ENCODE measurements at regions not wholly inside any gene's neighbourhood (a gene's known extent, or its start where the extent isn't known, plus 50 kb on each side); places are given as distances from the start of the nearest gene placed in this dataset.

DNA sequence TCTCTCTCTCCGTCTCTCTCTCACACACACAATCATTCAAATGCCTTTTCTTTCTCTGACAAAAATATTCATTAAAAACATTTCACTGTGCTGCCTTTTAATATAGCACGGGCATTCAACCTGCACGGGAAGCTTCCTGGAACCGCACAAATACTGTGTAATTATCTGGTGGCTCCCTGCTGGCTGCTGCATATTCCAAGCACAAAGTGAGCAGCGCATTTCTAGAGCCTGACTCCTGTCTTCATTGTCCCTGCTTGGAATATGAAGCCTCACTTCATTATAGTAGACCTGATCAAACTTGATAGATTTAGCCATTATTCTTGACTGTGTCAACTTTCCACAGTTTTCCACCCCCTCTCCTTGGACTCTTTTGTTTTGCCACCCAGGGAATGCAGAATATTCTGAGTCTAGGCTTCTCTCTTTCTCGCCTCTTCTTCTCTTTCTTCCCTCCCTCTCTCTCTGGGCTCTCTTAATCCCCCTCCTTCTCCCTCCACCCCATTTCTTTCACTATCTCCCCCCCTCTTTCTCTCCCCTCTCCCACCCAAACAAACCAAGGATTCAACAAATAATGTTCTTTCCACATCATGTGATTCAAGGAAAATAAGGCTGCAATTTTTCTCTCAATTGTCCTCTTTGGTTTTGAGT, 672.1 kb upstream of the FANCL start:
- DNase-seq: no peak

DNA sequence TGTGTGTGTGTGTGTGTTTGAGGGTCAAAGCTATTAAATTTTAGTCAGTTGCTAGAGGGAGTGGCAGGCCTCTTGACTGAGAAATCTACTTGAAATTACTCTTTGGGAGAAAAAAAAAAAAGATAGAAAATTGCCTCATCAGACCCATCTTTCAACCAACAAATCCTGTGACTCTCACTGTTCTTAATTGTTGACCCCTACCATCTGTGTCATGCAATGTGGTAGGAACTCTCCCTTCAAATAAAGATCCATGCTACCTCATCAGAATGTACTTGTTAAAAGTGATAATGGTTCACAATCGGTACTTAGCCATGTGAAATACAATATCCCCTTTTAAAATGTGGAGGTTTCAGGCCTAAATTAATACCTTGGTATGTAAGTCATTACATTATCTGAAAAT, 670.8 kb upstream of the FANCL start:
- no peak for DNase-seq

DNA sequence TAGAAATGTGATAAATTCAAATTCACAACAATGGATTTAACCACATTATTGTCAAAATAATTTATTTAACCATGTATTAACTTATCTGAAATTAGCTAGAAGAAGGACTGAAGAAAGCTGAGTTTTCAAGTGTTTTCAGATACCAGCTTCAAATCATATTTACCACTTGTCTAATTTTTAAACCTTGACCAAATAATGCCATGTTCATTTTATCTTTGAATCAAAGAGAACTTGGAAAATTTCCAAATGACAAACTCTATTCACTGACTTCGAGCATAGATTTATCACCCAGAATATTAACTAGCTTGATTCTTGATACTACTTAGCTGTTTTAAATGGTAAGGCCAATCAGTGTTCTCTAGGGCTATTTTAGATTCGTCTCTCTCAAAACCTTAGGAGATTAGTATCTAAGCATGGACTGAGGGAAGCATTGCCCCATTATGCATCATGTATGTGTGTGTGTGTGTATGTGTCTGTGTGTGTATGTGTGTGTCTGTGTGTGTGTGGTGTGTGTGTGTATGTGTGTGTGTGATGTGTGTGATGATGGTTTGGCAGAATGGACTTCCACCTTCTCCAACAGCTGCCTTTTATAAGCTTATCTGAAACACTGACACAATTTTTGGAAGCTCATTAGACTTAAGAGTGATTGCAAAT, 667.5 kb upstream of the FANCL start:
- no peak for DNase-seq

DNA sequence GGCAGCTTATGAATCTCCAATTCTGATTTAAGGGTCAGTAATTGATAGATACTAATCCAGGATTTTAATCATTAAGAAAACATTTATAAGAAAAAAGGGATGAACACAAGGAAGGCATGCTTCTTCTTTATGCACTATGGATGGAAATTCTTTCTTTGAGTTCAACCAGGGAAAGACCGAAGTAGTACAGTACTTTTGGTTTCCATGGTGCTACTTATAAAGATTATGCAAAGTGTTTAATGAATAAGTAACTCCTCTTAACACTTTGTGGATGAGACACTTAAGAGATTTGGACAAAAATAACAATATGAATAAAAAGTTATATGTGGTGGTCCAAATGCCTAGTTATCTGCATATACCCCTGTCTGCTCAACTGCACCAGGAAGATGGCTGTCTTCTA, 666.5 kb upstream of the FANCL start:
- DNase-seq: no peak

DNA sequence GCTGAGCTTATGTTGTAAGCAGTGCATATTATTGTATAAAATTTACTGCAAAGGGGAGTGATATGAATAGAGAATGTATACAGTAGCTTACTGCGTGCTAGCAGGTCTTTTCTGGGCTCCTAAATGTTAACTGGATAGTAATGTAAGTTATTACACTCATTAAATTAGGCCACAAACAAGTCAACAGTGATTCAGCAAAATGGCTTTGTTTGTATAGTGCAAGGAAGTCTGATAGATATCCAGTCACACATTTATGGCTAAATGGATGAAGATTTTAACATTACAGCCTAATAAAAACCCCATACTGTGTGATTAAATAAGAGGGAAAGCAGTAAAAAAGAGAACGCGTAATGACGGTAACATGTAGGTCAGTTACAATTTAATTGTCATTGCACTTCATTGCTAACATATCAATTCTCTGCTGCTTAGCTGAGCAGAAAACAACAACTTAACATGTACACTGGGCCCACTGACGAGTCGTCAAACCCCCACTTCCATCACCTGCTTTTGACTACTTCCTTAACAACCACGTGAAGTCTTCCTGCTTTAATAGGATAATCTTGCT, 665.0 kb upstream of the FANCL start:
- DNase-seq: no peak

DNA sequence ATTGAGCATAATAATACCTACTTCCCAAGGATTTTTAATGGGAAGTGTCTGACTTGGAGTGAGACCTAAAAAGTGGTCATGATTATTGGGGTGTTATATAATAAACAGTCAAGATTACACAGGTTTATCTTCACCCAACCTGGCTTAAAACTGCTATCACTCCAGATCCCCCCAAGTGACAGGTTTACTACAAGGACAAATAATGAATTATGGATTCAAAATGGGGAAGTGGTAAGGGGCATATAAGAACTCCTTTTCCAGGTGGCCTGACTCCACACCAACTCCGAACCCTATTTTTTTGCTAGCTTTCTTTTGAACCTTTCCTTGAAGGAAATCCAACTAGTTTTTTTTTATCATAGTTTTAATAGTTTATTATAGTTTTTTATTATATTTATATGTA, 663.0 kb upstream of the FANCL start:
- DNase-seq: no peak

DNA sequence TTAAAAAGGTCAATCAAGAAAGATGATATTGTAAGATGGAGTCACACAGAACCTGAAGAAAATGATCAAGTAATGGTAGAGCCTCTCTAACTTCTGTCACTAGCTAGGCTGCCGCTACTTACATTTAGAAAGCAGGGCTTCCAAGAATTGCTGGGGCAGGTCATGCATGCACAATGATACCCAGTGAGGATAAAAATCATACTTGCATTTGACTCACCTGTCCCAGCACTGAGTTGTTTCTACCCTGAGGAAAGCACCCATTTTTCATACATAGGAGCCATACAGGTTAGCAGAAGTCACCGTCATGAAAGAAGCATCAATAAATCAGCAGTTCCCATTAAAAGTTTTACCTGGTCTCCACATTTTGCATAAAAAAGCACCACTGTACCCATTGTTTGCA, 662.3 kb upstream of the FANCL start:
- no peak for DNase-seq

DNA sequence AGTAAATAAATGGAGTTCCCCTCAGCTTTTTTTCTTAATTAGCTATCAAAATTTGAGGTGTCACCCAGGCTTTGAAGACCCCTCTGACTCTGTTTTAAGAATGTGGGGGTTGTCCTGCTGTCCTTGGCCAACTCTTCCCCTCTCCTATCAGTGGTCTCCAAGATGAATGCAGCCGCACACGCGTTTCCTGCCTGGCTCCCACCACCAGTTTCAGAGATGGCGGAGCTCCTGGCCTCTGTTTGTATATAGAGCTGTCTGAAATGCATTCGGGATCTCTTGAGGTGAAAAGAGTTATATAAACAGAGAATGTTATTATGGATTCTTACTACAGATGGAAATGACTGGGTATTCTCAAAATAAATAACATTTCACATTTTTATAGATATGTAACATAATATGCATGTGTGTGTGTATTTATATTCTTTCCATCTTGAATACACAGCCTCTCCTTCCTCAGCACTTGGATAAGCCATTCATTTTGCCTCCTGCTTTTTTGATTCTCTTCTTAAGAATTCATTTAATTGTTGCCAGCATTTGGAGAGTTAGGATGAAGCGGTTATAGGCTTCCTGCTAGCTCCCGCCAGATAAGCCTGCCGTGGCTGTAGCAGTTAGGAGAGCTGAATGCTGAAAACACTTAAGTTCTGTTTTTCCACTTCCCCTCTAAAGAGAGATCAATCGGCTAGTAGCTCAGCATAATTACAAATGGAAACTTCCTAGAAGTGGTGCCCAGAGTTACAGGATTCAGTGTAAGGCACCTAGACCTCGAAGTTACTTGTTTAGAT, 659.3 kb upstream of the FANCL start:
- DNase-seq: no peak

DNA sequence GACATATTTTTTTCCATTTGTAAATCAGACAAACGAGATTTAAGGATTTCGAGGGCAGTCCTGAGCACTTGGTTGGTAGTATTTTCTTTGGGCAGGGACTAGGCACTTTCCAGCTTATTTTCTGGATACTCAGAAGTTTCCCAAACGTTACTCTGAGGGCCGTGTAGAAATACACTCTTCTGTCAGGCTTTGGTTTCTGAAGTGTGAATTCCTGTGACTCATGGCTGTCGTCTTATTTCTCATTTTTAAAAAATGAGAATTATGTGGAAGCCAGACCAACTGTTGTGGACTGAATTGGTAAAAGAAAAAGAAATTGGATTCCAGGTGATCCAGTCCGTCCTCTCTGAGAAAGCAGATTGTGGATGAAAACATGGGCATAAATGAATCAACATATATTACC, 658.6 kb upstream of the FANCL start:
- DNase-seq: no peak

DNA sequence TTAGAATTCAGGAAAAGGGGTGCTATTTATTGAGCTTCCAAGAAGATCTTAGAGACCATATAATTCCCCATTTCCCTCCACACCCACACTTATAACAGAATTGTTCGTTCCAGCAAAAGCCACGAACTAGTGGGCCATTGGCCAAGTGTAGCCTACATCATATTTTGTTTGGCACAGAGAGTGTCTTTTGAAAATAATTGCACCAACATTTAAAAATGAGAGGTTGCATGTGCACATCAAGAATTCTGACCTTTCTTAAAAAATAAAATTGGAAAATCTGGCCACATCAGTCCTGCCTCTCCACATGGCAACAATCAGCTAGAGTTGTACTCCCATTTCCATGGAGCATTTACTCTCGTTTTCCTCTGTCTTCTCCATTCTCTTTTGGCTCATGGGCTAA, 655.5 kb upstream of the FANCL start:
- DNase-seq: no peak

DNA sequence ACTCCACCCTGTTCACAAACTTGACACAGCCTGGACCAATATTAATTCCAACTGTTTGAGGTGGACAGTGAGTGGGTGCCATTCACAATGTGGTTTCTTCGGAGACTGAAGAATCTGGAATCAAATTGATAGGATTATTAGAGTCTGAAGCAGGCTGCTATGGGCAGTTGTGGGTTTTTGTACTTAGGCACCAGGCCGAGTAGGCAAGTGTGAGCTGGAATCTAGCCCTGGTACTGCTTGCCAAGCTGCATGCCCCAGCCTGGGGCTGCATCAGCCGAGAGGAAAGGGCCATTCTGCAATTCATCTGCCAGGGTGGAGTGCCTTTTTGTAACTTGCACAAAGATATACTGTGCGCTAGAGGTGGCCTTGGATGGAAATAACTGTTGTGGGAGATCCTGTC, 654.7 kb upstream of the FANCL start:
- DNase-seq: no peak

DNA sequence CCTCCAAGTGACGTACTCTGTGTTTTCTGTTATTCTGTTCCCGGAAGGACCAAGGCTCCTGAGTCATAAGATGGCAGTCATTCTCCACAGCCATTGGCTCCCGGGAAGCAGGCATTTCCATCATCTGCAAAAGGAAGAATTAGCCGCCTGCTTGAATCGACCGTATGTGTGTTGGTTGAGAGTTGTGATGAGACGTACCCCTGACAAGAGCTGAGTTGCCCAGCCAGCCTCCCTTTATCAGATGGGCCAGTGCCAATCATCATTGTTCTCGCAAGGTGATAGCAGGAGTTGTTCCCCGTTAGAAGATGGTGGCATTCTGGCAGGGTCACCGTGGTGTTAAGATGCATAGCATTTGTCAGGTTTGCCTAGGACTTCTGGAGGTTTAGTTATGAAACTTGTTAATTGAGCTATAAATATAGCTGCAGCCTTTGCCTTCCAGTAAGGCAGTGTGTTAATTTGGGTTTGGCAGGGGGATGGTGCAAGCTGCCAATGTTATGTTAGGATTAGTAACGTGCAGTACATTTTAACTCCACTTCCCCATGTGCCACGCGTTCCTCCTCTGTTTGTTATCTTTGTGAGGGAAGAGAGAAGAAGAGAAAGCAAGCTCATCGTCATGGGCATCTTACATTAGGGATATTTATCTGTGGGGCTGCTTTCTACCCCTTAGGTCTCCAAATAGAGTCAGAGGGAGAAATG, 652.7 kb upstream of the FANCL start:
- no peak for DNase-seq

DNA sequence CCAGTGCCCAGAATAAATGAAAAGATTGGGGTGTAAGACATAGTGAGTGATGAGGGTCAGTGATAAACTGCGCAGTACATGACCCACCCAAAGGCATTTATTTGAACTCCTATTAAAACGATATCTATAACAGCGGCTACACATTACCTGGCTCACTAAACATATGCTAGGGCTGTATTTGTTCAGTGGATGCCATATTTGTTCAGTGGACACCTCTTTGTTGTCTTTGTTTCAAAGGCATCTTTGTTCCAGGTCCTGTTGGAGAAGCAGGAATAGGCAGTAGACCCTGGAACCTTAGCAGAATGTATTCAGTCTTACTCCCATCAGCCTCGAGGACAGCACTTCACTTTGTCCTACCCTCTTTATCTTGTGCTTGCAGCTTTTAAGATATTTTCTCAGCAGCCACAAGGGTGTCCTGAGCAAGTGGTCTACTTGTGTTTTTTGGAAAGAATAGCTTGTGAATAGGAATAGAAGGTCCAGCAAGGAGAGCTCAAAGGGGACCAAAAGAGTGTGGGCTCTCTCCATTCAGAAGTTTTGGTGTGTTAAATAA, 650.8 kb upstream of the FANCL start:
- no peak for DNase-seq

DNA sequence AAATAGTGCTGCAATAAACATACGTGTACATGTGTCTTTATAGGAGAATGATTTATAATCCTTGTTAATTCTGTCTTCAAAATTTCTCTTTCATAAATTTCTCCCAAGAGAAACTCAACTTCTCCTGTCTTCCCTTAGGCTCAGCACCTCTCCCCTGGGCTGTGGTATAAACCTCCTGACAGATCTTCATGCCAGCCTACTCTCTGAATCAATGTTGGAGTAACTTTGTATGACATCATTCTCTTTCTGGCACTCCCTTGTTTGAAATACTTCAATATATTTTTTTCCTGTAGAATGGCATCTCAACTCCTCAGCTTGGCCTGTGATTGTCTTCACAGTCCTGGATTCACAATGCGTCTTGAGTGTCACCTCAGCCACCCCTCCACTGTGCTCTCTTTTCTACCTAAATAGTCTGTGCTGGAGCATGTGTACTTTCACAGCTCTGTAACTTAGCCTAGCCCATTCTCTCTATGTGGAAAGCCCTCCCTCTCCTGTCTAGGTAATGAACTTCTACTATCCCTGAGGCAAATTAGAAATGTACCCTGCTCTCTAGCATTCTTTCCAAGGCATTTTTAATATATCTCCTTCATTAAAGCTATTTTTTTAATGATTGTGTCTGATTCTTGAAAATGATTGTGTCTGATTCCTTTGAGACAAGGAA, 649.9 kb upstream of the FANCL start:
- no peak for DNase-seq

DNA sequence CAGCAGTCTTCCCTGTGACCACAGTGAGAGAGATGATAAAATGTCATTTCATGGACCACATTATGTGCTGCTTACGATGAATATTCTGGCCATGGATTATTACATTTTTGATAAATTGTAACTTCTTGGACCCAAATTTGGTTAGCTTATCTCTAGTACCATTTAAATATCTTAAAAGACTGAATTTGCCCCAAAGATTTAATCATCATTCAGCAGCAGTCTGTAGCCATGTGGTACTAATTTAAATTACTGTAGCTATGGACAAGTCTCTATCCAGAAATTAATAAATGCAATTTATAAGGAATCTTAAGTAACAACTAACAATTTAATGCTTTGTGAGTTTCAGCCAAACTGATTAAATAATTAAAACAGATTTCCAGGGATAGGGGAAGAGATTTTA, 644.9 kb upstream of the FANCL start:
- no peak for DNase-seq

DNA sequence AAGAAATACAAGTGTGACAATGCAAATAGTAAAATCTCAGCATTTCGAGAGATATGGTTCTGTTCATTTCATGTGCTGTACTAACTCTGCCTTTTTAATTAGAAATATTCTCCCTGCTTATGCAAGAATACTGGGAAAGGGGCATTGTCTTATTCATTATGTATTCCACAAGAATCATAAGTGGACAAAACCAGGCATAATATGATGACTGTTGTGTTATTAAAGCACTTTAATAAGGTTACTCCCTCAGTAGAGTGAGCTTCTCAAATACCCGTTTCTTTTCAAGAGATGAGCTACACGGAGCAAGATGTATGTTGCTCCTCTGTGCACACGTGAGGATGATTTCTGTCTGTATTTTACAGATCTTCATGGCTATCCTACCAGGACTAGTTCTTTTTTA, 638.7 kb upstream of the FANCL start:
- no peak for DNase-seq

DNA sequence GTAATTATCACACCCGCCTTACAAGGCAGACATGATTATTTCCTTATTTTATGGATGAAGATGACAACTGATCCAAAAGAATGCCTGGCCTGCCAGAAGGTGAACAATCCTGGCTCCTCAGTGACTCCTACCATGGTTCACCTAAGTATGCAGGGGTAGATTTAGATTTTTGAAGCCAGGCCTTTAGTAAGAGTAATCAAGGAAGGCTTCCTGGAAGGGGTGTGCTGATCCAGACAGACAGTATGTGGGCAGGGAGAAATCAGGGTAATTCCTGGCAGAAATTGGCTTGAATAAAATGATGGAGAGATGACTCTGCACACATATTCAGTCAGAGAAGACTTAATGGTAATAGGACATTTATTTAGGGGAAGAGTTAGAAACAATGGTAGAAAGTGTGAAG, 637.7 kb upstream of the FANCL start:
- DNase-seq: no peak

DNA sequence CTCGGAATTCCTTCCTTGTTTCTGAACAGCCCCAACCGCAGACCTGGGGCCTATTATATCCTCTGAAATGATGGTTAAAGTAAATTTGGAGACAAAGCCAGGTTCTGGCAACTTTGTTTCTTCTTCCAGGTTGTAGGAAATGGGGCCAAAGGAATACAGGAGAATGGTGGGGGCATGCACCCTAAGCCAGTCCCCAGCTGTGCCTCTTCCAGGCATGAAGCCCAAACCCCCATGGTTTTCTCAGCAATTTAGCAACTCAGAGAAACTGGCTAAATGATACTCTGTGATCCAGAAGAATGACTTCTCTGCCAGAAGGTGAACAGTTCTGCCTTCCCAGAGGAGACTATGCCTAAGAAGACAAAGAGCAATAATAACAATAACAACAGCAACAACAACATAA, 635.0 kb upstream of the FANCL start:
- DNase-seq: no peak

DNA sequence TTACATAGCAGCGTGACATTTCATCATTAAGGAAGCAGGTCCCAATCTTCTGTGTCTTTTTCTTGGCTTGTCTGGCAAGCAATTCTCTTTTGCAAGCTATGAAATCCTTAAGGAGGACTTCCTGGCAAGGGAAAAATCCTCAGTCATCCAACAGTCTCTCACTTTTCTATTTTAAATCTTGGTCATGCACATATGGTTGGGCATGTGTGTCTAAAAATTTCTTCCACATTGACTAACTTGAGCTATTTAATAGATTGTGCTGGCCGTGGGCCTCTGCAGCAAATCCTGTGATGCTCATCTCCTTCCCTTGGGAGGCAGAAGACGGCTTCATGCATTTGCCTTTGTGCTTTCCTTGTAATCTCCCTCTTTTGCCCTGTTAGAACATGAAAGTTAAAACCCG, 634.3 kb upstream of the FANCL start:
- DNase-seq: no peak

DNA sequence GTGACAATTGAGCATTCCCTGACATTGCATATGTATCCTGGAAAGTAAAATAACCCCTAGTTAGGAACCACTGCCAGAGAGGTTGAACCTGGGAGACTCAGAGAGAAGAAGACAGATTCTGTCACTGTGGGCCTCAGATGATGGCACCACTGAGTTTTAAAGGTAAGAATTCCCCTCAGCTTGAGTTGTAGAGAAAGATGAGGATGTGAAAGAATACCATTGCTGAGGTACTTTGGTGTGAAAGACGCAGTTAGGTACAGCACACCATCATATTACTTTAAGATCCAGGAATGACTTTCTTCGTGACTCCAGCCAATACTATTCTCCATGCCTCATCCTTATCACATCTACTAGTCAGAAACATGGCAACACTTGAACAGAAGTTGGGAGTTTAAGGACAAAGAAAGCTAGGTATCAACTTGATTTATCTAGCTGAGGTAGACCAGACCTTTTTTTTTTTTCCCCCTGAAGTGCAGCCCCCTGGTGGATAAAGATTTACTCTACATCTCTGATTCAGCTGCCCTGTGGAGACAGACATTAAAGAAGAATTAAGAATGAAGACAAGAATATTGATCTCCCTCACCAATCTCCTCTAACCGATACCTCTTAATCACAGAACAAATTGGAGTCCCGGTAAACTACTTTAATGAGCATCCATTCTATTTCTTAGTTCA, 630.5 kb upstream of the FANCL start:
- no peak for DNase-seq

DNA sequence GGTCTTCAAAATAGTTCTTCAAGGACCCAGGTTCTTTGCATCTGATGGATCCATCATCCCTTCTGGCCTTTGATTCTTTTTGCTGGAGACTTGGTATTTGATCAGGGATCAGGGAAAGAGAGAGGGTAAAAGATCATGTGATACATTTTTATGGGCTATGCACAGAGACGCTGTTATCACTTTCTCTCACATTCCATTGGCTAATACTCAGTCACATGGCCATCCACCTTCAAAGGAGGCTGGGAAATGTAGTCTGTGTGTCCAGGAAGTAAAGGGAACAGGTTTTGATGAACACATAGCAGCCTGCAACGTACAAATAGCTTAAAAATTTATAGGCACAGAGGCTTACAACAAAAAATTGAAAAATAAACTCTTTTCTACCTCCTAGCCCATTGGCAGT, 629.6 kb upstream of the FANCL start:
- DNase-seq: no peak

DNA sequence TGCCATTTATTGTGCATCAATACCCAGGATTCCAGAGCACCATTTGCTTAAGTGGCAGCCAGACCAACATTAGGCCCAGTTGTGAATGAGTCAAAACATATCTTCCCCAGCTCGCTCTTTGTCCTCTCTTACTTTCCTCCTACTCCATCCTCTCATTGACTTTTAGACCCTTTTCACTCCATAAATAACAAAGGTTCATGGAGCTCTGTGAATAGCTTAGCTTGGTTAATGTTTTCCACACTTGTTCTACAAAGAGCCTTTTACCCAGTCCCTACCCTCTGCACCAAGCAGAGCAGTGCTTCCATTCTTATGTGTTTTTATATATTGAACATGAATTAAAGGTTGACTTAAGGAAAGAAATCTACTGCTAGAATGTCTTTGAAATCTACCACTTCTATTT, 625.8 kb upstream of the FANCL start:
- no peak for DNase-seq

All from CD4-positive, alpha-beta T cell treated with Interleukin-12 subunit alpha and Interleukin-12 subunit beta, for 1 hour (primary cell).